Tibial artery (tissue), 4 donors: ENCODE measurements at regions not wholly inside any gene's neighbourhood (a gene's known extent, or its start where the extent isn't known, plus 50 kb on each side); places are given as distances from the start of the nearest gene placed in this dataset.
"Not testable (repeated sequence)": the region's sequence is repeated elsewhere in the genome, so short reads cannot be mapped to it uniquely, and the experiment has no call there.

Experiments used
- DNase-seq, 2 donors: peaks; one replicate each; pipeline ENCODE4 v3.0.0-alpha.2; 2019
- H3K27ac ChIP-seq, 2 donors: fragments of 200-600 bp; sonication (generic) in 1 of 2; 1 replicate in 1 of 2; 2 replicates in 1 of 2; pipeline ENCODE4 v1.5.1; 2018 to 2019; ENCODE audit warnings: mild to moderate bottlenecking in 1 of 2
- H3K27me3 ChIP-seq, 2 donors: fragments of 200-600 bp; sonication (generic) in 1 of 2; one replicate each; pipeline versions ENCODE4 v1.5.1 to v1.6.0; 2016 to 2019
- H3K36me3 ChIP-seq, 3 donors: fragments of 200-600 bp; sonication (generic) in 2 of 3; one replicate each; pipeline ENCODE4 v1.5.1; 2016 to 2019; ENCODE audit warnings: mild to moderate bottlenecking in 2 of 3
- H3K4me1 ChIP-seq, 4 donors: fragments of 200-600 bp; sonication (generic) in 2 of 4; 1 replicate in 3 of 4; 2 replicates in 1 of 4; pipeline ENCODE4 v1.5.1; 2016 to 2019
- H3K4me3 ChIP-seq, 2 donors: fragments of 200-600 bp; sonication (generic) in 1 of 2; 1 replicate in 1 of 2; 2 replicates in 1 of 2; pipeline ENCODE4 v1.5.1; 2018 to 2019; ENCODE audit warnings: mild to moderate bottlenecking in 2 of 2
- H3K9me3 ChIP-seq, 3 donors: fragments of 200-600 bp; sonication (generic) in 1 of 3; one replicate each; pipeline ENCODE4 v1.5.1; 2016 to 2019
- CTCF ChIP-seq, 2 experiments: fragments of 200-600 bp in 1 of 2; fragments of 450-650 bp in 1 of 2; IDR thresholded peaks; one replicate each; pipeline ENCODE4 v1.5.1; 2017 to 2019; ENCODE audit warnings: antibody characterized with exemption in 2 of 2, mild to moderate bottlenecking in 1 of 2, moderate library complexity in 1 of 2
- intact Hi-C: fragments of 100-400 bp; cut with DNase I; formaldehyde crosslinking; loops from one replicate; pipeline ENCODE4 v1.15.0; 2023; ENCODE audit warnings: low total_unique reads

- intact Hi-C loops: no loop called here
- H3K9me3 ChIP-seq: no peaks in the 10 kb centered on the region
- H3K36me3 ChIP-seq: no peaks in the 10 kb centered on the region
- no peak for DNase-seq
- H3K27me3 ChIP-seq: no peaks in the 10 kb centered on the region
- H3K27ac ChIP-seq: no peak overlapping the region
- H3K4me3 ChIP-seq: no peak overlapping the region
- no peak for TF ChIP-seq CTCF (IDR thresholded peaks at IDR 0.05)
- H3K4me1 ChIP-seq: no peaks in the 10 kb centered on the region
These were observed 558.8 kb upstream of the GRIA3 start for GRCh38 chrX:122625239-122625638.

- Histone ChIP-seq H3K27me3 (no peaks in the 10 kb centered on the region), H3K4me3 (no peak overlapping the region), H3K27ac (no peak overlapping the region), H3K9me3 (no peaks in the 10 kb centered on the region), H3K36me3 (no peaks in the 10 kb centered on the region), H3K4me1 (no peaks in the 10 kb centered on the region)
- DNase-seq: no peak
- intact Hi-C loops: no loop called here
- TF ChIP-seq CTCF (IDR thresholded peaks at IDR 0.05): no peak
These were observed 558.3 kb upstream of the GRIA3 start for GRCh38 chrX:122625821-122626220.

GRCh38 chrX:122626871-122627270 lies 557.2 kb upstream of the GRIA3 start:
- no peak overlapping the region for H3K27ac ChIP-seq
- intact Hi-C loops: no loop called here
- H3K4me3 ChIP-seq: no peak overlapping the region
- H3K36me3 ChIP-seq: no peaks in the 10 kb centered on the region
- no peak for DNase-seq
- H3K27me3 ChIP-seq: no peaks in the 10 kb centered on the region
- no peaks in the 10 kb centered on the region for H3K9me3 ChIP-seq
- TF ChIP-seq CTCF (IDR thresholded peaks at IDR 0.05): no peak
- H3K4me1 ChIP-seq: no peaks in the 10 kb centered on the region

- H3K27ac ChIP-seq: no peak overlapping the region
- H3K4me1 ChIP-seq: no peaks in the 10 kb centered on the region
- H3K4me3 ChIP-seq: no peak overlapping the region
- no peaks in the 10 kb centered on the region for H3K27me3 ChIP-seq
- no peaks in the 10 kb centered on the region for H3K9me3 ChIP-seq
- no peaks in the 10 kb centered on the region for H3K36me3 ChIP-seq
- DNase-seq: no peak
- intact Hi-C loops: no loop called here
- no peak for TF ChIP-seq CTCF (IDR thresholded peaks at IDR 0.05)
These were observed 542.9 kb upstream of the GRIA3 start for GRCh38 chrX:122641136-122641535.

GRCh38 chrX:122641826-122642225 lies 542.3 kb upstream of the GRIA3 start:
- Histone ChIP-seq H3K36me3 (no peaks in the 10 kb centered on the region), H3K27ac (no peak overlapping the region), H3K27me3 (no peaks in the 10 kb centered on the region), H3K4me1 (no peaks in the 10 kb centered on the region), H3K9me3 (no peaks in the 10 kb centered on the region), H3K4me3 (no peak overlapping the region)
- no peak for TF ChIP-seq CTCF (IDR thresholded peaks at IDR 0.05)
- DNase-seq: no peak
- intact Hi-C loops: no loop called here

GRCh38 chrX:122655256-122655655 lies 528.8 kb upstream of the GRIA3 start:
- not testable (repeated sequence) for H3K27ac ChIP-seq, DNase-seq

More at GRCh38 chrX:122655256-122655655, 528.8 kb upstream of the GRIA3 start:
- H3K27me3 ChIP-seq, H3K36me3 ChIP-seq, H3K9me3 ChIP-seq, H3K4me1 ChIP-seq, intact Hi-C loops, H3K4me3 ChIP-seq: not testable (repeated sequence)
